Keratinocyte (primary cell): ENCODE measurements at regions not wholly inside any gene's neighbourhood (a gene's known extent, or its start where the extent isn't known, plus 50 kb on each side); places are given as distances from the start of the nearest gene placed in this dataset.

Source experiments
- DNase-seq: peaks from one replicate; pipeline ENCODE4 v3.0.0-alpha.2; 2011; ENCODE audit warnings: low read depth, missing footprints, low spot score
- FAIRE-seq: peaks from 2 replicates; lab custom pipeline; 2011; peaks lifted over from hg19 to GRCh38; lab: Jason Lieb, UNC
- H2AFZ ChIP-seq: 2 replicates; pipeline ENCODE4 v1.6.0; 2012; ENCODE audit warnings: low read length, control low read depth, inconsistent platforms; ENCODE audit not compliant: control insufficient read depth
- H3K27ac ChIP-seq: 2 replicates; pipeline ENCODE4 v1.5.1; 2011; ENCODE audit warnings: low read length; ENCODE audit not compliant: control insufficient read depth, insufficient read depth
- H3K27me3 ChIP-seq: 3 replicates; pipeline ENCODE4 v1.6.0; 2011; ENCODE audit warnings: low read length; ENCODE audit not compliant: control insufficient read depth, insufficient read depth; ENCODE audit errors: extremely low read depth
- H3K36me3 ChIP-seq, 2 experiments: 2 replicates in 1 of 2; 3 replicates in 1 of 2; pipeline ENCODE4 v1.5.1; 2011; ENCODE audit warnings: low read length in 2 of 2, mild to moderate bottlenecking in 1 of 2; ENCODE audit not compliant: control insufficient read depth in 2 of 2, insufficient read depth in 2 of 2; ENCODE audit errors: extremely low read depth in 1 of 2
- H3K4me1 ChIP-seq: 3 replicates; pipeline ENCODE4 v1.5.1; 2011; ENCODE audit warnings: low read length; ENCODE audit not compliant: control insufficient read depth, insufficient read depth; ENCODE audit errors: extremely low read depth
- H3K4me2 ChIP-seq: 3 replicates; pipeline ENCODE4 v1.6.0; 2011; ENCODE audit warnings: low read depth, low read length; ENCODE audit not compliant: control insufficient read depth, insufficient read depth; ENCODE audit errors: extremely low read depth
- H3K4me3 ChIP-seq, 3 experiments: fragments of 200-600 bp in 1 of 3; sonication (generic) in 1 of 3; 2 replicates in 2 of 3; 3 replicates in 1 of 3; pipeline ENCODE4 v1.5.1; 2011 to 2016; ENCODE audit warnings: low read length in 3 of 3, mild to moderate bottlenecking in 3 of 3, control low read depth in 2 of 3, inconsistent platforms in 1 of 3, low read depth in 1 of 3, mixed read lengths in 1 of 3, mixed run types in 1 of 3, moderate library complexity in 1 of 3; ENCODE audit not compliant: control insufficient read depth in 2 of 3, insufficient read depth in 2 of 3; ENCODE audit errors: extremely low read depth in 1 of 3
- H3K79me2 ChIP-seq: 2 replicates; pipeline ENCODE4 v1.6.0; 2012; ENCODE audit warnings: low read length; ENCODE audit not compliant: control insufficient read depth, insufficient read depth
- H3K9ac ChIP-seq: 3 replicates; pipeline ENCODE4 v1.6.0; 2011; ENCODE audit warnings: low read length; ENCODE audit not compliant: control insufficient read depth, insufficient read depth; ENCODE audit errors: extremely low read depth
- H3K9me1 ChIP-seq: 3 replicates; pipeline ENCODE4 v1.6.0; 2011; ENCODE audit warnings: low read length; ENCODE audit not compliant: control insufficient read depth, insufficient read depth; ENCODE audit errors: extremely low read depth
- H3K9me3 ChIP-seq: 2 replicates; pipeline ENCODE4 v1.5.1; 2012; ENCODE audit warnings: low read depth, low read length; ENCODE audit not compliant: control insufficient read depth
- H4K20me1 ChIP-seq: 3 replicates; pipeline ENCODE4 v1.6.0; 2011; ENCODE audit warnings: low read length; ENCODE audit not compliant: control insufficient read depth, insufficient read depth; ENCODE audit errors: extremely low read depth
- CTCF ChIP-seq, 3 experiments: IDR thresholded peaks in 1 of 3; conservative IDR thresholded peaks in 1 of 3; optimal IDR thresholded peaks in 1 of 3; 2 replicates in 2 of 3; 3 replicates in 1 of 3; pipeline versions ENCODE3 to v1.5.1; 2011; ENCODE audit warnings: low read length in 3 of 3, mild to moderate bottlenecking in 3 of 3, moderate library complexity in 2 of 3, control low read depth in 1 of 3, inconsistent platforms in 1 of 3; ENCODE audit not compliant: insufficient read depth in 2 of 3; ENCODE audit errors: extremely low read depth in 1 of 3
- EZH2 ChIP-seq: IDR thresholded peaks from one replicate; pipeline ENCODE4 v1.6.1; 2012; ENCODE audit warnings: inconsistent platforms, mild to moderate bottlenecking, low read length, moderate library complexity
- dilution Hi-C: fragments of 300-500 bp; cut with MboI; formaldehyde crosslinking; loops from one replicate; pipeline ENCODE4 v1.7.0; 2020; ENCODE audit warnings: low sequenced_read_pairs; ENCODE audit not compliant: extremely low pct_ligation_motif_present

GRCh38 chr6:113457751-113458150 lies 399.4 kb upstream of the MARCKS start:
- Histone ChIP-seq H3K36me3 (no peaks in the 10 kb centered on the region), H3K9ac (no peak overlapping the region), H3K9me3 (no peaks in the 10 kb centered on the region), H2AFZ (no peak overlapping the region), H3K4me2 (no peak overlapping the region), H4K20me1 (no peaks in the 10 kb centered on the region), H3K27me3 (no peaks in the 10 kb centered on the region), H3K4me3 (no peak overlapping the region), H3K9me1 (no peaks in the 10 kb centered on the region), H3K27ac (no peak overlapping the region), H3K79me2 (no peaks in the 10 kb centered on the region), H3K4me1 (peaks cover 9% of the 10 kb centered on the region)
- TF ChIP-seq CTCF (optimal IDR thresholded peaks at IDR 0.05 in 1 of 3, IDR thresholded peaks at IDR 0.05 in 1 of 3, conservative IDR thresholded peaks at IDR 0.05 in 1 of 3; ENCODE audit: extremely low read depth in 1 of 3, insufficient read depth in 2 of 3, low read length in 3 of 3) (no peak), EZH2 (no peak)
- DNase-seq (no peak), FAIRE-seq (no peak)
- dilution Hi-C loops, result no loop called here

- no peaks in the 10 kb centered on the region for H3K9me3 ChIP-seq
- H2AFZ ChIP-seq, result no peak overlapping the region
- H3K79me2 ChIP-seq, result no peaks in the 10 kb centered on the region
- no peaks in the 10 kb centered on the region for H3K9me1 ChIP-seq
- H4K20me1 ChIP-seq, result no peaks in the 10 kb centered on the region
- dilution Hi-C loops, result no loop called here
- no peak for FAIRE-seq
- H3K9ac ChIP-seq, result no peak overlapping the region
- H3K36me3 ChIP-seq, result no peaks in the 10 kb centered on the region
- no peak for DNase-seq
- TF ChIP-seq CTCF (optimal IDR thresholded peaks at IDR 0.05 in 1 of 3, IDR thresholded peaks at IDR 0.05 in 1 of 3, conservative IDR thresholded peaks at IDR 0.05 in 1 of 3; ENCODE audit: extremely low read depth in 1 of 3, insufficient read depth in 2 of 3, low read length in 3 of 3) (no peak), EZH2 (no peak)
- H3K4me1 ChIP-seq, result peaks cover 9% of the 10 kb centered on the region
- H3K27ac ChIP-seq, result no peak overlapping the region
- no peak overlapping the region for H3K4me2 ChIP-seq
- H3K27me3 ChIP-seq, result no peaks in the 10 kb centered on the region
- H3K4me3 ChIP-seq, result no peak overlapping the region
These were observed 398.7 kb upstream of the MARCKS start for GRCh38 chr6:113458368-113459010.
